ENCODE measurements at regions not wholly inside any gene's neighbourhood (a gene's known extent, or its start where the extent isn't known, plus 50 kb on each side); places are given as distances from the start of the nearest gene placed in this dataset.
A peak's percentile ranks its signal among the peaks of the same experiment; 100 is the strongest.

DNA sequence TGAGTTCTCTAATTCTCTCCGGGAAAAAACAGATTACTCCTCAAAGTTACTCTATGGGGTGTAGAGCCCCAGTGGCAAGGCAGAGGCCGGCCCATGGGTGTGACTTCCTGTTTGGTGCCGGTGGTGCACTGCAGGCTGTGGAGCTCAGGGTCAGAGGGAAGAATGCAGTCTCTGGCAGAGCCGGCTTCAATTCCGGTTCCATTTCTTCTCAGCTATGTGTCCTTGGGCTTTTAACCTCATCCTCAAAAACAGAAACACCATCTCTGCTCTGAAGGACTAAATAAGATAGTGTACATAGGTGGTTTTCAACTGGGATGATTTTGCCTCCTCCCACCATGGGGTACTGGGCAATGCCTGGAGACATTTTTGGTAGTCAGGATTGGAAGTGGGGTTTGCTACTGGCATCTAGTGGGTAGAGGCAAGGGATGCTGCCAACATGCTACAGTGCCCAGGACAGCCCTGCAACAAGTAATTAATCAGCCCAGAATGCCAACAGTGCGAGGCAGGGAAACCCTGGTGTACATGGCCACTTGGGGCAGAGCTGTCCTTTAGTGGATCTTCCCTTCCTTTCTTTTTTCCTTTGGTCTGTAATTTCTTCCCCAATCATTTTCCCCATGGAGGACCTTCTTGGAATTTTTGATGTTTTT lies 81.2 kb downstream of the INSIG2 start:
- BruUV-seq (replicated peaks): no TSS peak
- no peaks in the 10 kb centered on the region for H3K36me3 Mint-ChIP-seq (ENCODE audit: insufficient read depth, unreplicated experiment)
- H3K27ac Mint-ChIP-seq (ENCODE audit: unreplicated experiment): no peak overlapping the region
- peaks cover 5% of the 10 kb centered on the region for H3K4me1 Mint-ChIP-seq (ENCODE audit: low read depth, unreplicated experiment)
- DNase-seq: peak; percentile 25
- no peak overlapping the region for H3K4me3 Mint-ChIP-seq (ENCODE audit: low read depth, unreplicated experiment)
- TF ChIP-seq, protein P1, sequence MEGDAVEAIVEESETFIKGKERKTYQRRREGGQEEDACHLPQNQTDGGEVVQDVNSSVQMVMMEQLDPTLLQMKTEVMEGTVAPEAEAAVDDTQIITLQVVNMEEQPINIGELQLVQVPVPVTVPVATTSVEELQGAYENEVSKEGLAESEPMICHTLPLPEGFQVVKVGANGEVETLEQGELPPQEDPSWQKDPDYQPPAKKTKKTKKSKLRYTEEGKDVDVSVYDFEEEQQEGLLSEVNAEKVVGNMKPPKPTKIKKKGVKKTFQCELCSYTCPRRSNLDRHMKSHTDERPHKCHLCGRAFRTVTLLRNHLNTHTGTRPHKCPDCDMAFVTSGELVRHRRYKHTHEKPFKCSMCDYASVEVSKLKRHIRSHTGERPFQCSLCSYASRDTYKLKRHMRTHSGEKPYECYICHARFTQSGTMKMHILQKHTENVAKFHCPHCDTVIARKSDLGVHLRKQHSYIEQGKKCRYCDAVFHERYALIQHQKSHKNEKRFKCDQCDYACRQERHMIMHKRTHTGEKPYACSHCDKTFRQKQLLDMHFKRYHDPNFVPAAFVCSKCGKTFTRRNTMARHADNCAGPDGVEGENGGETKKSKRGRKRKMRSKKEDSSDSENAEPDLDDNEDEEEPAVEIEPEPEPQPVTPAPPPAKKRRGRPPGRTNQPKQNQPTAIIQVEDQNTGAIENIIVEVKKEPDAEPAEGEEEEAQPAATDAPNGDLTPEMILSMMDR (IDR thresholded peaks at IDR 0.05; ENCODE audit: unreplicated experiment): no peak
- peaks cover 7% of the 10 kb centered on the region for H3K9me3 Mint-ChIP-seq (ENCODE audit: low read depth, unreplicated experiment)
- H3K27me3 Mint-ChIP-seq (ENCODE audit: unreplicated experiment): no peaks in the 10 kb centered on the region
- CTCF ChIA-PET: interaction anchor here (1.4 kb wide), 1 partner anchor 122 kb away, joined by 8 read pairs; no protein-coding TSS in a partner anchor
- intact Hi-C loops (cut with micrococcal nuclease; ENCODE audit: unreplicated experiment): no loop called here

DNA sequence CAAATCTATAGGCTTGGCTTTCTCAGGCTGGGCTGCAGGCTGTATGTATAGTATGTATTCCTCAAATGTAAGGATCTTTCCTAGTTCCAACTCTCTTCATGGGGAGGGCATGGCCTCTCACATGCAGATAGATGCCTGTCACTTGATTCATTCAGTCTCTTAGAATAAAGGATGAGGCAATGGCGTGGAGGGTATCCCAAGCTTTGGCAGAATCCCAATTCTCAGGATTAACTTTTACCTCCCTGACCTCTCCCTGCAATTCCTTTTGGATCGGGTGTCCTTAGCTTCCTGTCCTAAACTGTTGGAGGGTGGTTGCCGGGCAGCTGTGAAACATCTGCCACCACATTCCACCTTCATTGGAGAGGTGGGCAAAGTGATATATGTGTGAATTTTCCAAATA lies 80.3 kb downstream of the INSIG2 start:
- DNase-seq: no peak
- Mint-ChIP-seq H3K36me3 (ENCODE audit: insufficient read depth, unreplicated experiment) (no peaks in the 10 kb centered on the region), H3K27ac (ENCODE audit: unreplicated experiment) (no peak overlapping the region), H3K27me3 (ENCODE audit: unreplicated experiment) (no peaks in the 10 kb centered on the region), H3K4me3 (ENCODE audit: low read depth, unreplicated experiment) (no peak overlapping the region), H3K4me1 (ENCODE audit: low read depth, unreplicated experiment) (peaks cover 5% of the 10 kb centered on the region), H3K9me3 (ENCODE audit: low read depth, unreplicated experiment) (peaks cover 7% of the 10 kb centered on the region)
- TF ChIP-seq, protein P1 (IDR thresholded peaks at IDR 0.05; ENCODE audit: unreplicated experiment): no peak
- CTCF ChIA-PET: no interaction called here
- intact Hi-C loops (cut with micrococcal nuclease; ENCODE audit: unreplicated experiment): no loop called here
- BruUV-seq (replicated peaks): no TSS peak

DNA sequence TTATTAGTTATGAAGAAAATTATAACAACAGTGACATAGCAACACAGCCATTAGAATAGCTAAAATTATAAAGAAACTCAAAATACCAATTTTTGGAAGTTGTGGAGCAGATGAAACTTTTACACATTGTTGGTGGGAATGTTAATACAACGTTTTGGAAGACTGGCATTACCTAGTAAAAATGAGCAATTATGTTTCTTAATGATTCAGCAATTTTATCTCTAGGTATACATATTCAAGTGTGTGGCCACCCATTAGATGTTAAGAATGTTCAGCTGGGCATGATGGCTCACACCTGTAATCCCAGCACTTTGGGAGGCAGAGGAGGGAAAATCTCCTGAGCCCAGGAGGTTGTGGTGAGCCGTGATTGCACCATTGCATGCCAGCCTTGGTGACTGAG lies 78.8 kb downstream of the INSIG2 start:
- Mint-ChIP-seq H3K4me1 (ENCODE audit: low read depth, unreplicated experiment) (peaks cover 5% of the 10 kb centered on the region), H3K9me3 (ENCODE audit: low read depth, unreplicated experiment) (peaks cover 7% of the 10 kb centered on the region), H3K36me3 (ENCODE audit: insufficient read depth, unreplicated experiment) (no peaks in the 10 kb centered on the region), H3K27me3 (ENCODE audit: unreplicated experiment) (no peaks in the 10 kb centered on the region), H3K4me3 (ENCODE audit: low read depth, unreplicated experiment) (no peak overlapping the region), H3K27ac (ENCODE audit: unreplicated experiment) (no peak overlapping the region)
- BruUV-seq (replicated peaks): no TSS peak
- DNase-seq: no peak
- TF ChIP-seq, protein P1 (IDR thresholded peaks at IDR 0.05; ENCODE audit: unreplicated experiment): no peak
- intact Hi-C loops (cut with micrococcal nuclease; ENCODE audit: unreplicated experiment): no loop called here
- CTCF ChIA-PET: no interaction called here

DNA sequence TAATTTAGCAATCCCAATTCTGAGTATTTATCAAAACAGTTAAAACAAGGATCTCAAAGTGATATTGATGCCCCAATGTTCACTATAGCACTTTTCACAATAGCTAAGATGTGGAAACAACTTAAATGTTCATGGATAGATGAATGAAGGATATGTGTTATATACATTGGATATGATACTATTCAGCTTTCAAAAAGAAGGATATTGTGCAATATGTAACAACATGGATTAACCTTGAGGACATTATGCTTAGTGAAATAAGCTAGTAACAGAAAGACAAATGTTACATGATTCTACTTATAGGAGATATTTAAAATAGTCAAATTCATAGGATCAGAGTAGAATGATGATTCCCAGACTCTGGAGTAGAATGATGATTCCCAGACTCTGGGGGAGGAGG lies 78.0 kb downstream of the INSIG2 start:
- H3K4me1 Mint-ChIP-seq (ENCODE audit: low read depth, unreplicated experiment): peaks cover 5% of the 10 kb centered on the region
- CTCF ChIA-PET: no interaction called here

More for the DNA sequence above, 78.0 kb downstream of the INSIG2 start:
- H3K4me3 Mint-ChIP-seq (ENCODE audit: low read depth, unreplicated experiment): no peak overlapping the region
- no peak for DNase-seq
- H3K9me3 Mint-ChIP-seq (ENCODE audit: low read depth, unreplicated experiment): peaks cover 7% of the 10 kb centered on the region
- TF ChIP-seq, protein P1 (IDR thresholded peaks at IDR 0.05; ENCODE audit: unreplicated experiment): no peak
- no peaks in the 10 kb centered on the region for H3K36me3 Mint-ChIP-seq (ENCODE audit: insufficient read depth, unreplicated experiment)
- no peaks in the 10 kb centered on the region for H3K27me3 Mint-ChIP-seq (ENCODE audit: unreplicated experiment)
- no peak overlapping the region for H3K27ac Mint-ChIP-seq (ENCODE audit: unreplicated experiment)
- intact Hi-C loops (cut with micrococcal nuclease; ENCODE audit: unreplicated experiment): no loop called here
- no TSS peak for BruUV-seq (replicated peaks)
